Epithelial cell of proximal tubule (primary cell): ENCODE measurements at regions not wholly inside any gene's neighbourhood (a gene's known extent, or its start where the extent isn't known, plus 50 kb on each side); places are given as distances from the start of the nearest gene placed in this dataset.

ENCODE experiments used
- DNase-seq: peaks from one replicate; pipeline ENCODE4 v3.0.0-alpha.2; 2011; ENCODE audit warnings: low read depth
- H3K4me3 ChIP-seq: 2 replicates; pipeline ENCODE4 v1.5.1; 2011; ENCODE audit warnings: low read depth, mild to moderate bottlenecking, low read length
- CTCF ChIP-seq: conservative IDR thresholded peaks from 2 replicates; pipeline ENCODE4 v1.5.1; 2012; ENCODE audit warnings: low read depth, mild to moderate bottlenecking, low read length

GRCh38 chr18:45119876-45120275, 439.2 kb downstream of the SETBP1 start:
- no peak for DNase-seq
- no peak overlapping the region for H3K4me3 ChIP-seq
- no peak for TF ChIP-seq CTCF

- TF ChIP-seq CTCF: no peak
- H3K4me3 ChIP-seq: no peak overlapping the region
- DNase-seq: no peak
These were observed 440.5 kb downstream of the SETBP1 start for GRCh38 chr18:45121146-45121545.

GRCh38 chr18:45122506-45122905, 441.8 kb downstream of the SETBP1 start:
- no peak for TF ChIP-seq CTCF
- no peak for DNase-seq
- H3K4me3 ChIP-seq: no peak overlapping the region

GRCh38 chr18:45127405-45127804, 446.7 kb downstream of the SETBP1 start:
- DNase-seq: no peak
- H3K4me3 ChIP-seq: no peak overlapping the region
- TF ChIP-seq CTCF: no peak

GRCh38 chr18:45133276-45133675, 452.6 kb downstream of the SETBP1 start:
- no peak for TF ChIP-seq CTCF
- H3K4me3 ChIP-seq: no peak overlapping the region
- no peak for DNase-seq

- DNase-seq: no peak
- TF ChIP-seq CTCF: no peak
- no peak overlapping the region for H3K4me3 ChIP-seq
These were observed 455.8 kb downstream of the SETBP1 start for GRCh38 chr18:45136381-45137086.

GRCh38 chr18:45137087-45137419, 456.4 kb downstream of the SETBP1 start:
- no peak for DNase-seq
- H3K4me3 ChIP-seq: no peak overlapping the region
- TF ChIP-seq CTCF: no peak
